ENCODE measurements at regions not wholly inside any gene's neighbourhood (a gene's known extent, or its start where the extent isn't known, plus 50 kb on each side); places are given as distances from the start of the nearest gene placed in this dataset.

GRCh38 chr5:74954919-74955318 is 88.7 kb upstream of the FAM169A start:
- Histone ChIP-seq H3K4me3 (no peak overlapping the region), H3K4me1 (ENCODE audit: low read depth) (peaks cover 7% of the 10 kb centered on the region), H3K27ac (no peak overlapping the region), H3K9me3 (ENCODE audit: low read depth) (no peaks in the 10 kb centered on the region), H3K36me3 (no peaks in the 10 kb centered on the region), H3K27me3 (no peaks in the 10 kb centered on the region)
- peak in 1 of 2 donors; percentile 54 for DNase-seq (ENCODE audit: low read depth in 1 of 2, low spot score in 1 of 2)
- no peak for TF ChIP-seq CTCF (IDR thresholded peaks at IDR 0.05; ENCODE audit: low read depth, low read length)

- Histone ChIP-seq H3K4me1 (ENCODE audit: low read depth) (peaks cover 7% of the 10 kb centered on the region), H3K27me3 (no peaks in the 10 kb centered on the region), H3K27ac (no peak overlapping the region), H3K9me3 (ENCODE audit: low read depth) (no peaks in the 10 kb centered on the region), H3K4me3 (no peak overlapping the region), H3K36me3 (no peaks in the 10 kb centered on the region)
- DNase-seq (ENCODE audit: low read depth in 1 of 2, low spot score in 1 of 2), result peak in 1 of 2 donors; percentile 36
- no peak for TF ChIP-seq CTCF (IDR thresholded peaks at IDR 0.05; ENCODE audit: low read depth, low read length)
These were observed 87.9 kb upstream of the FAM169A start for GRCh38 chr5:74953937-74954720.

- H3K27me3 ChIP-seq, result no peaks in the 10 kb centered on the region
- DNase-seq (ENCODE audit: low read depth in 1 of 2, low spot score in 1 of 2), result no peak
- no peak for TF ChIP-seq CTCF (IDR thresholded peaks at IDR 0.05; ENCODE audit: low read depth, low read length)
- H3K9me3 ChIP-seq (ENCODE audit: low read depth), result no peaks in the 10 kb centered on the region
- no peak overlapping the region for H3K27ac ChIP-seq
- peaks cover 7% of the 10 kb centered on the region for H3K4me1 ChIP-seq (ENCODE audit: low read depth)
- no peaks in the 10 kb centered on the region for H3K36me3 ChIP-seq
- no peak overlapping the region for H3K4me3 ChIP-seq
These were observed 87.4 kb upstream of the FAM169A start for GRCh38 chr5:74953554-74953936.

GRCh38 chr5:74952406-74952805 is 86.2 kb upstream of the FAM169A start:
- DNase-seq (ENCODE audit: low read depth in 1 of 2, low spot score in 1 of 2), result peak in 1 of 2 donors; percentile 66
- Histone ChIP-seq H3K27ac (no peak overlapping the region), H3K4me1 (ENCODE audit: low read depth) (peaks cover 11% of the 10 kb centered on the region), H3K9me3 (ENCODE audit: low read depth) (no peaks in the 10 kb centered on the region), H3K36me3 (no peaks in the 10 kb centered on the region), H3K27me3 (no peaks in the 10 kb centered on the region), H3K4me3 (no peak overlapping the region)
- no peak for TF ChIP-seq CTCF (IDR thresholded peaks at IDR 0.05; ENCODE audit: low read depth, low read length)

- H3K27me3 ChIP-seq, result no peaks in the 10 kb centered on the region
- H3K27ac ChIP-seq, result no peak overlapping the region
- DNase-seq (ENCODE audit: low read depth in 1 of 2, low spot score in 1 of 2), result no peak
- no peaks in the 10 kb centered on the region for H3K36me3 ChIP-seq
- no peak overlapping the region for H3K4me3 ChIP-seq
- no peaks in the 10 kb centered on the region for H3K9me3 ChIP-seq (ENCODE audit: low read depth)
- TF ChIP-seq CTCF (IDR thresholded peaks at IDR 0.05; ENCODE audit: low read depth, low read length), result no peak
- H3K4me1 ChIP-seq (ENCODE audit: low read depth), result peaks cover 11% of the 10 kb centered on the region
These were observed 85.7 kb upstream of the FAM169A start for GRCh38 chr5:74951865-74952264.
